OCI-LY7 (cell line): ENCODE measurements at regions not wholly inside any gene's neighbourhood (a gene's known extent, or its start where the extent isn't known, plus 50 kb on each side); places are given as distances from the start of the nearest gene placed in this dataset.

Experiments used
- BruUV-seq: library from RNA; stranded (reverse); fragments of 400-500 nt; replicated peaks from 2 replicates; lab custom pipeline; 2021; lab: Mats Ljungman, UMichigan
- CTCF ChIA-PET: fragments of 300-600 bp; sonication (Branson Sonifier 250); formaldehyde crosslinking; loops from one replicate; lab custom pipeline; 2022; ENCODE audit warnings: antibody characterized with exemption; ENCODE audit not compliant: unreplicated experiment; lab: Charles Lee
- POLR2A ChIA-PET: fragments of 300-600 bp; sonication (Branson Sonifier 250); formaldehyde crosslinking; loops from one replicate; lab custom pipeline; 2022; ENCODE audit warnings: antibody characterized with exemption; lab: Charles Lee
- DNase-seq: peaks from one replicate; pipeline ENCODE4 v3.0.0-alpha.2; 2015; ENCODE audit warnings: low spot score
- H2AFZ ChIP-seq: fragments of 200-600 bp; sonication (generic), shearing (Covaris generic); 2 replicates; pipeline ENCODE4 v1.6.1; 2014; ENCODE audit warnings: mild to moderate bottlenecking, antibody characterized with exemption, low read length, moderate library complexity
- H3K27ac ChIP-seq: fragments of 200-600 bp; sonication (generic); 2 replicates; pipeline ENCODE4 v1.5.1; 2014; ENCODE audit warnings: mixed run types, low read depth, mild to moderate bottlenecking, moderate library complexity, low read length, inconsistent platforms; ENCODE audit not compliant: poor library complexity, severe bottlenecking
- H3K36me3 ChIP-seq: fragments of 200-600 bp; sonication (generic); 2 replicates; pipeline ENCODE4 v1.6.1; 2014; ENCODE audit warnings: mild to moderate bottlenecking, antibody characterized with exemption, low read length, moderate library complexity, mixed read lengths; ENCODE audit not compliant: insufficient read depth
- H3K4me1 ChIP-seq: fragments of 200-600 bp; sonication (generic); 2 replicates; pipeline ENCODE4 v1.5.1; 2014; ENCODE audit warnings: mild to moderate bottlenecking, low read length; ENCODE audit not compliant: insufficient read depth, poor library complexity, severe bottlenecking
- H3K4me2 ChIP-seq: fragments of 200-600 bp; sonication (generic); 2 replicates; pipeline ENCODE4 v1.6.1; 2014; ENCODE audit warnings: mild to moderate bottlenecking, low read length
- H3K4me3 ChIP-seq: fragments of 200-600 bp; sonication (generic); 2 replicates; pipeline ENCODE4 v1.5.1; 2014; ENCODE audit warnings: mild to moderate bottlenecking, low read depth, low read length; ENCODE audit not compliant: poor library complexity, severe bottlenecking
- H3K79me2 ChIP-seq: fragments of 200-600 bp; sonication (generic); 2 replicates; pipeline ENCODE4 v1.6.1; 2016; ENCODE audit warnings: low read depth, mild to moderate bottlenecking, low read length, moderate library complexity, mixed read lengths; ENCODE audit not compliant: insufficient read depth
- H3K9me2 ChIP-seq: fragments of 200-600 bp; sonication (generic); 2 replicates; pipeline ENCODE4 v1.6.1; 2016; ENCODE audit warnings: mild to moderate bottlenecking, low read length, mixed read lengths; ENCODE audit not compliant: insufficient read depth
- H3K9me3 ChIP-seq: fragments of 200-600 bp; sonication (generic); 2 replicates; pipeline ENCODE4 v1.6.1; 2014; ENCODE audit warnings: mild to moderate bottlenecking, mixed run types, low read length, mixed read lengths
- H4K20me1 ChIP-seq: fragments of 200-600 bp; sonication (generic); 2 replicates; pipeline ENCODE4 v1.6.1; 2014; ENCODE audit warnings: mild to moderate bottlenecking, antibody characterized with exemption, low read length, moderate library complexity, mixed read lengths; ENCODE audit not compliant: insufficient read depth
- CTCF ChIP-seq: fragments of 200-600 bp; sonication (generic); conservative IDR thresholded peaks from 2 replicates; pipeline ENCODE4 v1.5.1; 2014; ENCODE audit warnings: mild to moderate bottlenecking, antibody characterized with exemption, low read length, moderate library complexity, mixed read lengths
- EZH2phosphoT487 ChIP-seq: fragments of 200-600 bp; sonication (generic); IDR thresholded peaks from 2 replicates; pipeline ENCODE4 v1.6.1; 2018; ENCODE audit warnings: low read depth, borderline replicate concordance, mild to moderate bottlenecking, mixed run types, antibody characterized with exemption, low read length, moderate library complexity, mixed read lengths
- intact Hi-C: fragments of 100-400 bp; cut with micrococcal nuclease; formaldehyde crosslinking; loops from one replicate; pipeline ENCODE4 v1.10.0; 2022; ENCODE audit not compliant: unreplicated experiment

GRCh38 chr1:5376538-5377247, 615.5 kb downstream of the NPHP4 start:
- no peaks in the 10 kb centered on the region for H3K79me2 ChIP-seq
- no peak overlapping the region for H3K27ac ChIP-seq
- H3K4me3 ChIP-seq: no peak overlapping the region
- 0 out of 2 replicates have a peak, but pooled peaks cover 7% of the 10 kb centered on the region for H3K9me3 ChIP-seq
- no peaks in the 10 kb centered on the region for H3K4me1 ChIP-seq
- BruUV-seq: no TSS peak
- intact Hi-C loops: no loop called here
- H3K9me2 ChIP-seq: no peaks in the 10 kb centered on the region
- no peak overlapping the region for H2AFZ ChIP-seq
- ChIA-PET POLR2A (no interaction called here), CTCF (no interaction called here)
- DNase-seq: no peak
- no peak overlapping the region for H3K4me2 ChIP-seq
- no peaks in the 10 kb centered on the region for H4K20me1 ChIP-seq
- no peaks in the 10 kb centered on the region for H3K36me3 ChIP-seq
- TF ChIP-seq EZH2phosphoT487: no peak
- TF ChIP-seq CTCF: no peak

GRCh38 chr1:5375481-5375880, 616.7 kb downstream of the NPHP4 start:
- DNase-seq: no peak
- ChIA-PET POLR2A (no interaction called here), CTCF (no interaction called here)
- Histone ChIP-seq H3K4me3 (no peak overlapping the region), H3K4me2 (no peak overlapping the region), H3K9me2 (no peaks in the 10 kb centered on the region), H3K9me3 (0 out of 2 replicates have a peak, but pooled peaks cover 7% of the 10 kb centered on the region), H3K27ac (no peak overlapping the region), H4K20me1 (no peaks in the 10 kb centered on the region), H3K79me2 (no peaks in the 10 kb centered on the region), H2AFZ (no peak overlapping the region), H3K4me1 (no peaks in the 10 kb centered on the region), H3K36me3 (no peaks in the 10 kb centered on the region)
- TF ChIP-seq EZH2phosphoT487 (no peak), CTCF (no peak)
- intact Hi-C loops: no loop called here
- BruUV-seq: no TSS peak

- ChIA-PET POLR2A (no interaction called here), CTCF (no interaction called here)
- no peaks in the 10 kb centered on the region for H3K79me2 ChIP-seq
- no peak overlapping the region for H3K27ac ChIP-seq
- no peak for DNase-seq
- no peak overlapping the region for H3K4me2 ChIP-seq
- H4K20me1 ChIP-seq: no peaks in the 10 kb centered on the region
- no TSS peak for BruUV-seq
- no peak overlapping the region for H2AFZ ChIP-seq
- H3K4me1 ChIP-seq: no peaks in the 10 kb centered on the region
- no peaks in the 10 kb centered on the region for H3K9me2 ChIP-seq
- H3K4me3 ChIP-seq: no peak overlapping the region
- no peaks in the 10 kb centered on the region for H3K36me3 ChIP-seq
- TF ChIP-seq EZH2phosphoT487 (no peak), CTCF (no peak)
- intact Hi-C loops: no loop called here
- H3K9me3 ChIP-seq: 0 out of 2 replicates have a peak, but pooled peaks cover 7% of the 10 kb centered on the region
Measured at GRCh38 chr1:5374192-5374591, 618.0 kb downstream of the NPHP4 start.
